ENCODE measurements at regions not wholly inside any gene's neighbourhood (a gene's known extent, or its start where the extent isn't known, plus 50 kb on each side); places are given as distances from the start of the nearest gene placed in this dataset.

DNA sequence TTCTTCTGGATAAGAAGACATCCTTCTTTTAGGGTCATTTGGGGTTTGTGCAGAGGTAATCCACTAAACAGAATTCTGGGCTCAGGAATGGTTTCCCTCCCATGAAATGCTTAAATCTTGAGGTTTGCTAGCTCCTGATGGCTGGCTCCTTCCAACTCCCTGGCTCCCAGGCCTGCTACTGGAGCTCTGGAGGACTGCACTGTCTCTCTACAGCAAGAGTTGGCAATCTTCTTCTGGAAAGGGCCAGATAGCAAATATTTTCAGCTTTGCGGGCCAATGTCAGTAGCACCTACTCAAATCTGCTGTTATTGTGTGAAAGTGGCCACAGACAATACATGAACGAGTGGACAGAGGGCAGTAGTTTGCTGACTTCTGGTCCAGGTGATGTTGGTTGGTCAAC lies 174.2 kb upstream of the CTBP2 start:
- no peak for TF ChIP-seq POLR2A (IDR thresholded peaks at IDR 0.05; ENCODE audit: low read length)
- TF ChIP-seq GATA1 (IDR thresholded peaks at IDR 0.05; ENCODE audit: low read depth, low read length): no peak
- DNase-seq: no peak

DNA sequence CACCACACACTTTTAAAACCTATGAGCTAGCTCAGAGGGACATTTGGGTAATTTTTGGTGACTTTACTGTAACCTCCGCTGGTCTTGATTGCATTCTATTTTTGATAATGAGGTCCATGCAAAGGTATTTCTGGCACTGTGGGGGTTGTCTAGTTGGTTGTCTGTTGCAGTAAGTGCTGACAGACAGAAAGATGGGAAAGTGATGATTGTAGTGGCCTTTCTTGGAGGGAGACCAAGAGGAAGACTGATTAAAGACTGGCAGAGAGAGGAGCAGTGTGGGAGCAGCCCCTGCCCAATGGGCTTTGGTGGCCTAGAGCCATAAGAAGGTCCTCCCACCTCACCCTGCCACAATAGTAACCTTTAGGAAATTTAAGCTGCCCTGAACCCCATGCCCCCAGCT lies 173.4 kb upstream of the CTBP2 start:
- DNase-seq: no peak
- no peak for TF ChIP-seq GATA1 (IDR thresholded peaks at IDR 0.05; ENCODE audit: low read depth, low read length)

DNA sequence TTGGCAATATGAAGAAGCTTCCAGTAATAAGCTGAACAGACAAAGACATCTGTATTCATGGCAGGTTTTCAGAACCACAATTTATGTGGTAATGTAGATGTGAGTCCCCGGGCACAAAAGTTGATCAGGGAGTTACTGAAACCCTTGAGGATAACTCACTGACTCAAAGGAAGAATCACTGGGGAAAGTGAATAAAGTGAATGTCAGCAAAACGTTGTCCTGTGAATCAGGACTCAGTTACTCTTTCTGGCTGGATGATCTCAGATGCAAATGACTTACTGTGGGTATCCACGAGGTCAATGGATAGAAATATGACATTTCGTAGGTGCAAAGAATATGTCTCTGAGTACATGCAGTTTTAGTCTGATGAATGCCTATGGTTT lies 172.8 kb upstream of the CTBP2 start:
- no peak for DNase-seq
- TF ChIP-seq GATA1 (IDR thresholded peaks at IDR 0.05; ENCODE audit: low read depth, low read length) (no peak), POLR2A (IDR thresholded peaks at IDR 0.05; ENCODE audit: low read length) (no peak)

DNA sequence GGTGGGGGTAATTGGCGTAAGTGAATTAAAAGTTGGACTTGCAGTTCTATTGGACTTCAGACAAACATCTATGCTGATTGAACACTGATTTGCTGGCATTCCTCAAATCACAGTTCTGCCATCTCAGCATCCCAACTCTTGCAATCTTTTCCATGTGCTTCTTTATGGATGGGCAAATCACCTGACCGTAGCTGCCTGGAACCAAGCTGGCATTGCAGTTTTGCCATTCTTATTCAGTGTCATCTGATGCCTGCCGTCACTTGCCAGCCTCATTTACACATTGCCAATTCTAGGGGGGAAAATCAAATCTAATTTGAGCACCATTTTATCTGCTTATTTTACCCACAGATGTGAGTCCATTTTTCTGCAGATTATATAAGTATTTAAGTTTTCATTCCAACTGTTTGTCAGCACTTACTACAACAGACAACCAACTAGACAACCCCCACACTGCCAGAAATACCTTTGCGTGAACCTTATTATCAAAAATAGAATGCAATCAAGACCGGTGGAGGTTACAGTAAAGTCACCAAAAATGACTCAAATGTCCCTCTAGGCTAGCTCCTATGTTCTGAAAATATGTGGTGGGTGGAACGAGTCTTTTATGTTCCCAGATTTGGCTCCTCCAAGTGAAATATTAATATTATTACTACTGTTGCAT lies 172.3 kb upstream of the CTBP2 start:
- TF ChIP-seq GATA1 (IDR thresholded peaks at IDR 0.05; ENCODE audit: low read depth, low read length): no peak
- TF ChIP-seq POLR2A (IDR thresholded peaks at IDR 0.05; ENCODE audit: low read length): no peak

DNA sequence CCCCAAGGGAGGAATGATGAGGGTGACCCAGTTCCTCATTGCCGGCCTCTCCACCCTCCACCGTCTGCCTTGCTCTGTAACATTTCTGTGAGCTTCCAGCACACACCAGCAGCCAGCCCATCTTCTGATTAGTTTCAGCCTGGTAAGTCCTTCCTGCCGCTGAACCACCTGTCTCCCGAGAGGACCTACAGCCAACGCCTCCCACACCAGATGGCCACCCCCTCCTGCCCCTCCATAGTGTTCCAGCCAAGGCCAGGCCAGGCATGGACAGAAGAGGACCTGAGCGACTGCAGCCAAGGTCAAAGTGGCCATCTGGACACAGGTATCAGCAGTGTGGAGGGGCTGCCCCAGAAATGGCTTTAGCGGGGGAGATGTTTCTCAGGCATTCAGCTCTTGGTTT lies 170.7 kb upstream of the CTBP2 start:
- TF ChIP-seq GATA1 (IDR thresholded peaks at IDR 0.05; ENCODE audit: low read depth, low read length) (no peak), POLR2A (IDR thresholded peaks at IDR 0.05; ENCODE audit: low read length) (no peak)
- DNase-seq: no peak

More for the DNA sequence above, 172.3 kb upstream of the CTBP2 start:
- DNase-seq: no peak

DNA sequence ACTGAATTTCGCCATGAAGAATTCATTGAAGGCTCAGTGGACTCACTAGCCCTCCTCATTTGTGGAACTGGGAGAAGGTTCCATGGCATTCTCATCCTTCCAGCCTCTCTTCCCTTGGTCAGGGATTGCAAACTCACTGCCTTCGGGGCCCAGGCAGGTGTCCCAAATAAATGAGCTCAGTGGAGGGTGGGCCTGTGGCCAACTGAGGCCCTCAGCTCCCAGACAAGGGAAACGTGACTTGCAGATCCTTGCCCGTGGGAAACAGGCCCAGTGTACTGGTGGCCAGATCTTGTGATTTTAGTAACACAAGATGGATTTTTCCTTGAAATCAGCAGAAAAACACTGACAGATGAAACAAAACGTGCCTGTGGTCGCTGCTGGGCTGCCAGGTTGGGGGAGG lies 168.7 kb upstream of the CTBP2 start:
- no peak for DNase-seq
- TF ChIP-seq POLR2A (IDR thresholded peaks at IDR 0.05; ENCODE audit: low read length) (no peak), GATA1 (IDR thresholded peaks at IDR 0.05; ENCODE audit: low read depth, low read length) (no peak)

DNA sequence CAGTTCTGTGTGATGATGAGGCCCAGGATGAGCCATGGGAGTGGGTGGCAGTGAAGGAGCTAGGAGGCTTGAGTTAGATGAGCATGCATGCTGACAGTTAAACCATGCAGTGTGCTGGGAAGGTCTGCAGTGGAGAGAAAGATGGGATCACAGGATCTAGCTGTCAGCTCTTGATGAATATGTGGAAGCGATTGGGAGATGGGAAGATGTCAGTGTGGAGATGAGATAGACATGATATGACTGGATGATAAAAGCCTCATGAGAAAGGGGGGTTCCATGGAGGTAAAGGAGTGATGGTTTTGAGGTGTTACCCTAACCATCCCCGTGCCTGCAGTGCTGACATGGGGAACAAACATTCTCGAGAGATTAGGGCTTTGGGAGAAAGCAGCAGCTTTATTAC lies 165.0 kb upstream of the CTBP2 start:
- no peak for TF ChIP-seq POLR2A (IDR thresholded peaks at IDR 0.05; ENCODE audit: low read length)

DNA sequence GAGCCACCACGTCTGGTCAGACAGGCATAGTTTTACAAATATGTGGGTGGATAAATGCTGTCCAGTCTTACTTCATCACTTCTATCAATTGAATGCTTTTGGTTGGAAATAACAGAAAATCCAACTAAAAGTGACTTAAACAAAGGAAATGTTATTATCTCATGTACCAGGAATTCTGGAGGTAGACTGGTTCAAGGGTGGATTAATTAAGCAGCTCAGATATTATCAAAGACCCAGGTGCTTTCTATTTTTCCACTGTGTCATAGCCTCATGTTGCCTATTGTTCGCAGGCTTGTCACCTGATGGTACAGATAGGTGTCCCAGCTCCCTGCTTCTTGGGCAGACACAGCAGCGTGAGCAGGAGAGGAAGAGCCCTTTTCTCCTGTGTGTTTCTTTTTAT lies 156.1 kb upstream of the CTBP2 start:
- TF ChIP-seq GATA1 (IDR thresholded peaks at IDR 0.05; ENCODE audit: low read depth, low read length): no peak
- TF ChIP-seq POLR2A (IDR thresholded peaks at IDR 0.05; ENCODE audit: low read length): no peak
- no peak for DNase-seq

More for the DNA sequence above, 165.0 kb upstream of the CTBP2 start:
- DNase-seq: no peak

DNA sequence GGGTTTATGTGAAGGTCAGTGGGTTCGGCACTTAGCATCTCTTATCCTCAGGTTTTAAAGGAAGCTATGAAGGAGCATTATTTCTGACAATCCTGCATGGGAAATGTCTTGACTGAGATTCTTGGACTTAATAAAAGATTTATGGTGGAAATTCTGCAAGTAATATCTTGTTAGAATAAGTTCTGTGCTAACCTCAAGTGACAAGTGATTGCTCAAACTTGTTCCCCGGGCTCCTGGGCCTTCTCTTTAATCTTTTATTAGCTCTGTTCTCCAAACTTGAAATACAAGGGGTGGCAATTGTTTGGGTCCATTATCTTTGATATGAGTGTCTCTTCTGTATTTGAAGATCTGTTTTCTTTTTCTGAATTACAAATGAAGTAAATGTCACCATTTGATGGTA lies 140.6 kb upstream of the CTBP2 start:
- no peak for DNase-seq
- TF ChIP-seq GATA1 (IDR thresholded peaks at IDR 0.05; ENCODE audit: low read depth, low read length) (no peak), POLR2A (IDR thresholded peaks at IDR 0.05; ENCODE audit: low read length) (no peak)

DNA sequence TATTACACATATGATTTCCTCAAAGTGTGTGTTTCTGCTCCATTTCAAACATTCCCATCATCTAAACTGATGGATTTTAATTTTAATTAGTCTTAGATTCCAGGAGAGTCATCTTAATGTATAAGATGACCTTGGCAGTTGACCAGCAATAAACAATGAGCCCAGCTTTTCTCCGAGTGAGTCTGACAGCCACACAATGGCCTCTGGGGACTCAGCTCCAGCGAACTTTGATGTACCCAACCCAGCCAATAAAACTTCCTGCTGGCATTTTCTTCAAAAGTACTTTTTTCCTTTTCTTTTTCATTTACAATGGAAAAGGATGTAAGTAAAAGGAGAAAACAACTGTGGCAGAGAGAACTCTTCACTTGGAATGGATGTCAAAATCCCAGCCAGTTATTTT lies 139.1 kb upstream of the CTBP2 start:
- DNase-seq: no peak
- no peak for TF ChIP-seq GATA1 (IDR thresholded peaks at IDR 0.05; ENCODE audit: low read depth, low read length)
- TF ChIP-seq POLR2A (IDR thresholded peaks at IDR 0.05; ENCODE audit: low read length): no peak

DNA sequence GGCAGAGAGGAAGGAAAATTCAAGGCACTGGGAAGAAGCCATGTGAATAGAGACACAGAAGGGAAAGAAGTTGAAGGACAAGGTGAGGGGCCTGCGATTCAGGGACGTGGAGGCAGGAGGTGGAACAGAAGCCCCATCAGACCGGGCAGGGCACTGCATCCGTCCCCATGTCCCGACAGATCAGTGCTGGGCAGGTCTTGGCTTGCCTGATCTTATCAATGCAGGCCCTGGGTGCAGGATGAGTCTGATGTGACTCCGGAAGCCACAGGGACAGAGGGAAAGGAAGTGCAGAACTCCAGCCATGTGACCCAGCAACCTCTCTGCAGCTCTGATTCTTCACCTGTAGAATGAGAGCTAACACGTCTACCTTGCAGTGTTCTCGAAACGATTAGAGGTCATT lies 136.2 kb upstream of the CTBP2 start:
- DNase-seq: no peak

DNA sequence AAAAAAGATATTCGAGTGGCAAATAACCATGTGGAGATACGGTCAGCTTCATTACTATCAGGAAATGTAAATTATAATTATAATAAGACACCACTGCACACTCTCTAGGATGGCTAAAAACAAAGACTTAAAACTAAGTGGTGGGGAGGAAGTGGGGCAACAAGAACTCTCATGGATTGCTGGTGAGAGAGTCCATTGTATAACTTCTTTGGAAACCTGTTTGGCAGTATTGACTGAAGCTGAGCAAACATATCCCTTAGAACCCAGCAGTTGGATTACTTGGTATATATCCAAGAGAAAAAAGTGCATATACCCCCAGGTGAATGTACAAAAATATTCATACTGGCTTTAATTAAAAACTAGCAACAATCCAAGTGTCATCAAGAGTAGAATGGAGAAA lies 133.7 kb upstream of the CTBP2 start:
- TF ChIP-seq GATA1 (IDR thresholded peaks at IDR 0.05; ENCODE audit: low read depth, low read length) (no peak), POLR2A (IDR thresholded peaks at IDR 0.05; ENCODE audit: low read length) (no peak)
- DNase-seq: no peak

More for the DNA sequence above, 136.2 kb upstream of the CTBP2 start:
- no peak for TF ChIP-seq GATA1 (IDR thresholded peaks at IDR 0.05; ENCODE audit: low read depth, low read length)
- no peak for TF ChIP-seq POLR2A (IDR thresholded peaks at IDR 0.05; ENCODE audit: low read length)

DNA sequence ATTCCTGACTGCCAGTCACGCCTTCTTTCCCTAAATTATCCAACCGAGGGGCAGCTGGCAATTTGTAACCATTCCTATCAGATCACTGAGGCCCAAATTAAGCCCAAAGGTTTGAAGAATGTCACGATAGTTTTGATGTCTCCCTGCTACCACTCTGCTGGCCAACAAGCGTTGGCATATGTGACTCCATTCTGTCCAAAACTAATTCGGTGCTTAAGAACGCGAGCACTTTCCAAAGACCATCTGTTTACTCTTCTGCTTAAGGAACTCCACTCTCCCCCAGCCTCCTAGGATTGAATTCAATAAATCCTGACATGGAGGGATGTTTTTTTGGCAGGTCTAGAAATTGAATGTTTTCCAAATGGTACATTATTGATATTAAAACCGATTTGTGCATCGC lies 131.5 kb upstream of the CTBP2 start:
- no peak for DNase-seq
- TF ChIP-seq POLR2A (IDR thresholded peaks at IDR 0.05; ENCODE audit: low read length): no peak
- no peak for TF ChIP-seq GATA1 (IDR thresholded peaks at IDR 0.05; ENCODE audit: low read depth, low read length)

DNA sequence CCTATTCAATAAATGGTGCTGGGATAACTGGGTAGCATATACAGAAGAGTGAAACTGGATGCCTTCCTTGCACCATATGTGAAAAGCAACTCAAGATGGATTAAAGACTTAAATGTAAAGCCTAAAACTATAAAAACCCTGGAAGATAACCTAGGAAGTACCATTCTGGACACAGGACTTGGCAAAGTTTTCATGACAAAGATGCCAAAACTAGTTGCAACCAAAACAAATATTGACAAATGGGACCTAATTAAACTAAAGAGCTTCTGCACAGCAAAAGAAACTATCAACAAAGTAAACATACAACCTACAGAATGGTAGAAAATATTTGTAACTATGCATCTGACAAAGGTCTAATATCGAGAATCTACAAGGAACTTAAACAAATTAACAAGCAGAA lies 129.1 kb upstream of the CTBP2 start:
- TF ChIP-seq GATA1 (IDR thresholded peaks at IDR 0.05; ENCODE audit: low read depth, low read length) (no peak), POLR2A (IDR thresholded peaks at IDR 0.05; ENCODE audit: low read length) (no peak)

DNA sequence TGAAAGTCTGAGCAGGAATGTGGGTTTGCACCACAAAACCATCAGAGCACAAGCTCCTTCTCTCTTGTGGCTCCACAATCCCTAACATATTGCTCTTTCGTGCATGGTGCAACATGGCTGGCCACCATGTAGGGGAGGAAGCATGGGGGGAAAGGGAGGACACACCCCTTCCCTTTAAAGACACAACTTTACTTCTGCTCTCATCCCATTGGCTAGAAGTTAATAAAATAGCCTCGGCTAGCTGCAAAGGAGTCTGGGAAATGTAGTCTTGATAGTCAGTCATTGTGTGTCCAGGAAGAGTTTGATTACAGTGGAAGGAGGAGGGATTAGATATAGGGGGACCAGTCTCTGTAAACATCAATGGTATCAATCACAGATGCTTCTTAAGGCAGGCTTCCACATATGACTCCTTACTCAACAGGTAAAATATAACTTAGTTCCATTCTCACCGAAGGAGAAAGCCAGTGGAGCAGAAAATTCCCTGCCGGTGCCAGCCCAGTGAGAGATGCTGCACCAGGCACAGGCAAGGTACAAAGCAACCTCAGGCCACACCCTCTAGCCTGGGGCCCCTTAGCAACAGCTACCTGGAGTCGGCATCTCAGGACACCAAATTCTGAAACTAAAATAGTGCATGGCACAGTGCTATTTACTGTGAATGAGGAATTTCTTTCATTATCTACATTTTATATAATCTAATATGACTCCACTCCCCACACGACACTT lies 124.7 kb upstream of the CTBP2 start:
- TF ChIP-seq POLR2A (IDR thresholded peaks at IDR 0.05; ENCODE audit: low read length): no peak
- TF ChIP-seq GATA1 (IDR thresholded peaks at IDR 0.05; ENCODE audit: low read depth, low read length): no peak
- no peak for DNase-seq

More for the DNA sequence above, 129.1 kb upstream of the CTBP2 start:
- no peak for DNase-seq

Data from erythroblast (primary cell).